Sigmoid colon (tissue), 6 donors: ENCODE measurements at regions not wholly inside any gene's neighbourhood (a gene's known extent, or its start where the extent isn't known, plus 50 kb on each side); places are given as distances from the start of the nearest gene placed in this dataset.

Source experiments
- DNase-seq: peaks from one replicate; pipeline ENCODE4 v3.0.0-alpha.2; 2019
- H3K27ac ChIP-seq, 4 donors: fragments of 200-600 bp; sonication (generic); one replicate each; pipeline ENCODE4 v1.5.1; 2016 to 2019; ENCODE audit warnings: mild to moderate bottlenecking in 1 of 4
- H3K27me3 ChIP-seq, 3 donors: fragments of 200-600 bp; sonication (generic); one replicate each; pipeline ENCODE4 v1.5.1; 2019; ENCODE audit warnings: mild to moderate bottlenecking in 1 of 3
- H3K36me3 ChIP-seq, 4 donors: fragments of 200-600 bp; sonication (generic); one replicate each; pipeline ENCODE4 v1.5.1; 2016 to 2019
- H3K4me1 ChIP-seq, 4 donors: fragments of 200-600 bp; sonication (generic); one replicate each; pipeline ENCODE4 v1.5.1; 2017 to 2019
- H3K4me3 ChIP-seq, 4 donors: fragments of 200-600 bp; sonication (generic); one replicate each; pipeline ENCODE4 v1.5.1; 2017 to 2019; ENCODE audit warnings: mild to moderate bottlenecking in 2 of 4, moderate library complexity in 1 of 4
- H3K9me3 ChIP-seq, 4 donors: fragments of 200-600 bp in 3 of 4; sonication (generic) in 3 of 4; one replicate each; pipeline versions ENCODE4 v1.5.1 to v1.6.1; 2013 to 2019
- EP300 ChIP-seq, 4 donors: sonication (generic); formaldehyde crosslinking; IDR thresholded peaks; one replicate each; pipeline ENCODE4 v1.6.1; 2017; ENCODE audit warnings: antibody characterized with exemption in 4 of 4
- POLR2A ChIP-seq, 2 donors: fragments of 450-650 bp; IDR thresholded peaks; one replicate each; pipeline ENCODE4 v1.6.1; 2016; ENCODE audit warnings: antibody characterized with exemption in 2 of 2, mild to moderate bottlenecking in 2 of 2, moderate library complexity in 2 of 2
- POLR2AphosphoS5 ChIP-seq, 4 donors: sonication (generic); formaldehyde crosslinking; IDR thresholded peaks; one replicate each; pipeline ENCODE4 v1.6.1; 2017; ENCODE audit warnings: antibody characterized with exemption in 4 of 4
- WGBS, 2 donors: extraction: QIAGEN DNeasy Blood & Tissue Kit; methylation state at CpG; one replicate each; pipeline ENCODE4 v1.1.7; 2013; 5-methylcytosine and 5-hydroxymethylcytosine counted together
- intact Hi-C: fragments of 100-400 bp; cut with DNase I; formaldehyde crosslinking; loops from one replicate; pipeline ENCODE4 v1.15.1; 2023
- TF ChIP-seq, protein P1 (sequence below), 4 experiments: fragments of 450-650 bp in 3 of 4; fragments of 200-600 bp in 1 of 4; IDR thresholded peaks; one replicate each; pipeline ENCODE4 v1.5.1; 2016 to 2019; ENCODE audit warnings: antibody characterized with exemption in 4 of 4, mild to moderate bottlenecking in 3 of 4, moderate library complexity in 2 of 4
- donor health status: healthy with polysubstance abuse.
- donor health status: healthy.

DNA sequence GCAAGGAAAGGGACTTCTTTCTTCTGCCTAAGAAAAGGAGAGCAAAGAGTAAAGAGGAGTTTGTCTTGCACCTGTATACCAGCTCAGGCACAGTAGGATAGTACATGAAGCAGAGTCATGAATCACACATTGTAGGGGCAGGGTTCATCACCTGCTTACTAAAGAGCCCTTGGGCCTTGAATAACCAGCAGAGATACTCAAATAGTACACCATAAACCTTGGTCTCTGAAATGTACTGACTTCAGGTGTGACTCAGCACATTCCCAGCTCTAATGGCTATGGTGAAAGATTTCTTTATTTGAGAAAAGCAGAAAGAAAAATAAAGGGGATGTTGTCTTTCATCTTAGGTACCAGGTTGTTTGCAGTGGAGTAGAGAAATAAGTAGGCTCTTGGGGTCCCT lies 122.8 kb downstream of the KDM5D start:
- no peaks in the 10 kb centered on the region for H3K9me3 ChIP-seq
- DNase-seq: no peak
- intact Hi-C loops: no loop called here
- TF ChIP-seq POLR2AphosphoS5 (IDR thresholded peaks at IDR 0.05) (no peak), EP300 (IDR thresholded peaks at IDR 0.05) (no peak), POLR2A (IDR thresholded peaks at IDR 0.05) (no peak)
- TF ChIP-seq, protein P1, sequence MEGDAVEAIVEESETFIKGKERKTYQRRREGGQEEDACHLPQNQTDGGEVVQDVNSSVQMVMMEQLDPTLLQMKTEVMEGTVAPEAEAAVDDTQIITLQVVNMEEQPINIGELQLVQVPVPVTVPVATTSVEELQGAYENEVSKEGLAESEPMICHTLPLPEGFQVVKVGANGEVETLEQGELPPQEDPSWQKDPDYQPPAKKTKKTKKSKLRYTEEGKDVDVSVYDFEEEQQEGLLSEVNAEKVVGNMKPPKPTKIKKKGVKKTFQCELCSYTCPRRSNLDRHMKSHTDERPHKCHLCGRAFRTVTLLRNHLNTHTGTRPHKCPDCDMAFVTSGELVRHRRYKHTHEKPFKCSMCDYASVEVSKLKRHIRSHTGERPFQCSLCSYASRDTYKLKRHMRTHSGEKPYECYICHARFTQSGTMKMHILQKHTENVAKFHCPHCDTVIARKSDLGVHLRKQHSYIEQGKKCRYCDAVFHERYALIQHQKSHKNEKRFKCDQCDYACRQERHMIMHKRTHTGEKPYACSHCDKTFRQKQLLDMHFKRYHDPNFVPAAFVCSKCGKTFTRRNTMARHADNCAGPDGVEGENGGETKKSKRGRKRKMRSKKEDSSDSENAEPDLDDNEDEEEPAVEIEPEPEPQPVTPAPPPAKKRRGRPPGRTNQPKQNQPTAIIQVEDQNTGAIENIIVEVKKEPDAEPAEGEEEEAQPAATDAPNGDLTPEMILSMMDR (IDR thresholded peaks at IDR 0.05): no peak
- H3K4me3 ChIP-seq: no peak overlapping the region
- H3K4me1 ChIP-seq: no peaks in the 10 kb centered on the region
- no peaks in the 10 kb centered on the region for H3K36me3 ChIP-seq
- no peaks in the 10 kb centered on the region for H3K27me3 ChIP-seq
- no peak overlapping the region for H3K27ac ChIP-seq

GRCh38 chrY:19601113-19601512 lies 143.4 kb downstream of the KDM5D start:
- H3K27me3 ChIP-seq: no peaks in the 10 kb centered on the region
- no peak overlapping the region for H3K4me3 ChIP-seq
- H3K36me3 ChIP-seq: no peaks in the 10 kb centered on the region
- intact Hi-C loops: no loop called here
- H3K4me1 ChIP-seq: no peaks in the 10 kb centered on the region
- no peak overlapping the region for H3K27ac ChIP-seq
- 87 to 94% methylated on average over 3 of the region's 3 CpGs for WGBS, 2 donors
- no peak for DNase-seq
- H3K9me3 ChIP-seq: no peaks in the 10 kb centered on the region
- TF ChIP-seq EP300 (IDR thresholded peaks at IDR 0.05): no peak
- TF ChIP-seq POLR2AphosphoS5 (IDR thresholded peaks at IDR 0.05): no peak
- TF ChIP-seq, protein P1 (IDR thresholded peaks at IDR 0.05): no peak
- TF ChIP-seq POLR2A (IDR thresholded peaks at IDR 0.05): no peak

DNA sequence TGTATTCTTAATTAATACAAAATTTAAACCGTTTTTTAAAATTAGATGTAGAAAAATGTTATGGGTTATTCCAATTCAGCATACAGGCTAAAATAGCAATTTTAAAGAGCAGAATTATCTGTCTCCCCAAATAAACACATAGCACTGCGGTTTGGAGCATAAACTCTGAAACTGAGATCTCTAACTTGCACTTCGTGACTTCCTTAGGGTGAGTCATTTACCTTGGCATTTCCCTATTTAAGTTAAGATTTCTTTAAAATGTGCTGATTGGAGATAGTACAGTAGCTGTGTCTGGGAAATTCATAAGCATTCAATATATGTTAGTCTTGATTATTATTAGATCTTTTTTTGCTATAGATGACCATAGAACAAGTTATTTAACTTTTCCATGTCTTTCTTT lies 143.8 kb downstream of the KDM5D start:
- 84 to 93% methylated on average over 3 of the region's 3 CpGs for WGBS, 2 donors
- Histone ChIP-seq H3K4me1 (no peaks in the 10 kb centered on the region), H3K36me3 (no peaks in the 10 kb centered on the region), H3K9me3 (no peaks in the 10 kb centered on the region), H3K27me3 (no peaks in the 10 kb centered on the region), H3K4me3 (no peak overlapping the region), H3K27ac (no peak overlapping the region)
- no peak for DNase-seq
- intact Hi-C loops: no loop called here
- TF ChIP-seq, protein P1 (IDR thresholded peaks at IDR 0.05): no peak
- no peak for TF ChIP-seq EP300 (IDR thresholded peaks at IDR 0.05)
- no peak for TF ChIP-seq POLR2AphosphoS5 (IDR thresholded peaks at IDR 0.05)
- no peak for TF ChIP-seq POLR2A (IDR thresholded peaks at IDR 0.05)

GRCh38 chrY:19590235-19590634 lies 154.3 kb downstream of the KDM5D start:
- H3K9me3 ChIP-seq: no peaks in the 10 kb centered on the region
- intact Hi-C loops: no loop called here
- no peak overlapping the region for H3K27ac ChIP-seq
- DNase-seq: no peak
- TF ChIP-seq POLR2AphosphoS5 (IDR thresholded peaks at IDR 0.05) (no peak), POLR2A (IDR thresholded peaks at IDR 0.05) (no peak), EP300 (IDR thresholded peaks at IDR 0.05) (no peak)
- TF ChIP-seq, protein P1 (IDR thresholded peaks at IDR 0.05): no peak
- H3K36me3 ChIP-seq: peaks cover 0 to 14% (median 0%) of the 10 kb centered on the region in 4 donors
- H3K4me1 ChIP-seq: no peaks in the 10 kb centered on the region
- H3K4me3 ChIP-seq: no peak overlapping the region
- no peaks in the 10 kb centered on the region for H3K27me3 ChIP-seq

DNA sequence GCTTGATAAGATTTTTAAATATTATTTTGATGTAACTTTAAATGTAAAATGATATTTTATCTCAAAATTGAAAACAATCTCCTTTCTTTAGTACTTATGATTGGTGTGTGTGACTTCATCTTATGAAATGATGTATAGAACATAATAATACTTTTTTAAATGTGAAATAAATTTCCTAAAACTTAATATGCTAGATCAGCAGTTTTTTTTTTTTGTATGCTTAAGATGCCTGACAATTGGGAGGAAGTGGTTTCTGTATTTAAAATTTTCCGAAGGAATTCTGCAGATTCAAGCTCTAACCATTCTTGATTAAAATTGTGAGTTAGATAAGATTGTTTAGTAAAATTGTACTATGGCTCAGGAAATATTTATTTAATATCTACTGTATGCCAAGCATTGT lies 154.9 kb downstream of the KDM5D start:
- Histone ChIP-seq H3K9me3 (no peaks in the 10 kb centered on the region), H3K27me3 (no peaks in the 10 kb centered on the region), H3K27ac (no peak overlapping the region), H3K36me3 (peaks cover 0 to 14% (median 0%) of the 10 kb centered on the region in 4 donors), H3K4me3 (no peak overlapping the region), H3K4me1 (no peaks in the 10 kb centered on the region)
- TF ChIP-seq, protein P1 (IDR thresholded peaks at IDR 0.05): no peak
- no peak for TF ChIP-seq EP300 (IDR thresholded peaks at IDR 0.05)
- WGBS, 2 donors: 93 to 97% methylated on average over 1 of the region's 1 CpG
- intact Hi-C loops: no loop called here
- no peak for DNase-seq
